Gastrocnemius medialis (tissue), 4 donors: ENCODE measurements at regions not wholly inside any gene's neighbourhood (a gene's known extent, or its start where the extent isn't known, plus 50 kb on each side); places are given as distances from the start of the nearest gene placed in this dataset.

Experiments
- CTCF ChIP-seq, 5 experiments: fragments of 450-650 bp in 3 of 5; fragments of 200-600 bp in 2 of 5; sonication (generic) in 2 of 5; IDR thresholded peaks in 4 of 5; conservative IDR thresholded peaks in 1 of 5; 1 replicate in 4 of 5; 2 replicates in 1 of 5; pipeline ENCODE4 v1.5.1; 2016 to 2019; ENCODE audit warnings: antibody characterized with exemption in 5 of 5, mild to moderate bottlenecking in 3 of 5, moderate library complexity in 3 of 5
- POLR2A ChIP-seq, 2 donors: fragments of 450-650 bp; IDR thresholded peaks; one replicate each; pipeline ENCODE4 v1.6.1; 2017; ENCODE audit warnings: antibody characterized with exemption in 2 of 2, mild to moderate bottlenecking in 2 of 2, moderate library complexity in 2 of 2

GRCh38 chr5:42366051-42366450 lies 57.2 kb upstream of the GHR start:
- TF ChIP-seq CTCF (IDR thresholded peaks at IDR 0.05 in 4 of 5, conservative IDR thresholded peaks at IDR 0.05 in 1 of 5) (no peak), POLR2A (IDR thresholded peaks at IDR 0.05) (no peak)
